IMR-90 (cell line): ENCODE measurements at regions not wholly inside any gene's neighbourhood (a gene's known extent, or its start where the extent isn't known, plus 50 kb on each side); places are given as distances from the start of the nearest gene placed in this dataset.

Experiments used
- ATAC-seq: fragments of 200-7000 bp; cut with Tn5 transposase; 2 replicates; pipeline ENCODE4 v1.9.1; 2020; ENCODE audit warnings: low read depth, mild to moderate bottlenecking, moderate library complexity
- BruUV-seq: library from RNA; stranded (reverse); fragments of 400-500 nt; replicated peaks from 2 replicates; lab custom pipeline; 2021; lab: Mats Ljungman, UMichigan
- CTCF ChIA-PET: fragments of 300-600 bp; formaldehyde crosslinking; extraction: SDS; loops from one replicate; lab custom pipeline; 2021; ENCODE audit warnings: antibody characterized with exemption; lab: Yijun Ruan, JAX
- POLR2A ChIA-PET: fragments of 300-600 bp; sonication (Branson Sonifier 250); formaldehyde crosslinking; loops from one replicate; lab custom pipeline; 2022; ENCODE audit warnings: antibody characterized with exemption; ENCODE audit not compliant: unreplicated experiment; lab: Charles Lee
- DNase-seq: peaks from one replicate; pipeline ENCODE4 v3.0.0; 2013
- H2AFZ ChIP-seq: replicated peaks from 2 replicates; pipeline ENCODE3; 2013; ENCODE audit warnings: low read length, mild to moderate bottlenecking; ENCODE audit not compliant: poor library complexity
- H2AK5ac ChIP-seq: 2 replicates; pipeline ENCODE4 v1.6.1; 2013; ENCODE audit warnings: low read depth, low read length, inconsistent platforms
- H2AK9ac ChIP-seq: replicated peaks from 2 replicates; pipeline ENCODE3; 2013; ENCODE audit warnings: mild to moderate bottlenecking, low read depth, low read length, moderate library complexity; ENCODE audit not compliant: poor library complexity
- H2BK120ac ChIP-seq: 2 replicates; pipeline ENCODE4 v1.6.1; 2013; ENCODE audit warnings: low read depth, low read length, inconsistent platforms
- H2BK15ac ChIP-seq: 3 replicates; pipeline ENCODE4 v1.6.1; 2013; ENCODE audit warnings: low read depth, low read length, inconsistent platforms
- H2BK20ac ChIP-seq: 2 replicates; pipeline ENCODE4 v1.6.1; 2013; ENCODE audit warnings: low read depth, mild to moderate bottlenecking, inconsistent platforms, low read length, moderate library complexity
- H2BK5ac ChIP-seq: 2 replicates; pipeline ENCODE4 v1.6.1; 2013; ENCODE audit warnings: mild to moderate bottlenecking, low read depth, low read length, inconsistent platforms; ENCODE audit not compliant: poor library complexity, severe bottlenecking
- H3K14ac ChIP-seq: replicated peaks from 2 replicates; pipeline ENCODE4 v1.6.1; 2013; ENCODE audit warnings: low read depth, low read length, inconsistent platforms
- H3K18ac ChIP-seq: 2 replicates; pipeline ENCODE4 v1.6.1; 2013; ENCODE audit warnings: low read depth, low read length, control low read depth
- H3K23ac ChIP-seq: 2 replicates; pipeline ENCODE4 v1.6.1; 2013; ENCODE audit warnings: low read depth, low read length, inconsistent platforms
- H3K27ac ChIP-seq: 2 replicates; pipeline ENCODE4 v1.5.1; 2013; ENCODE audit warnings: mild to moderate bottlenecking, control low read depth, low read length; ENCODE audit not compliant: insufficient read depth
- H3K27me3 ChIP-seq: 2 replicates; pipeline ENCODE4 v1.6.1; 2013; ENCODE audit warnings: low read length; ENCODE audit not compliant: control insufficient read depth, insufficient read depth
- H3K36me3 ChIP-seq: 2 replicates; pipeline ENCODE4 v1.6.1; 2013; ENCODE audit warnings: low read length, mixed read lengths; ENCODE audit not compliant: control insufficient read depth, insufficient read depth
- H3K4ac ChIP-seq: 2 replicates; pipeline ENCODE4 v1.6.1; 2013; ENCODE audit warnings: low read depth, low read length, inconsistent platforms
- H3K4me1 ChIP-seq: 2 replicates; pipeline ENCODE4 v1.6.1; 2013; ENCODE audit warnings: low read length, mixed read lengths; ENCODE audit not compliant: control insufficient read depth, insufficient read depth
- H3K4me2 ChIP-seq: 2 replicates; pipeline ENCODE4 v1.6.1; 2013; ENCODE audit warnings: low read depth, mild to moderate bottlenecking, control low read depth, low read length, moderate library complexity
- H3K4me3 ChIP-seq: 2 replicates; pipeline ENCODE4 v1.5.1; 2013; ENCODE audit warnings: low read depth, mild to moderate bottlenecking, control low read depth, low read length, moderate library complexity; ENCODE audit not compliant: insufficient read depth
- H3K56ac ChIP-seq: 2 replicates; pipeline ENCODE4 v1.6.1; 2013; ENCODE audit warnings: low read length, inconsistent platforms; ENCODE audit not compliant: insufficient read depth; ENCODE audit errors: extremely low read depth
- H3K79me1 ChIP-seq, 2 experiments: 2 replicates each; pipeline ENCODE4 v1.6.1; 2013; ENCODE audit warnings: low read length in 2 of 2, inconsistent platforms in 1 of 2, low read depth in 1 of 2
- H3K9ac ChIP-seq: 2 replicates; pipeline ENCODE4 v1.6.1; 2013; ENCODE audit warnings: low read depth, low read length, control low read depth
- H3K9me1 ChIP-seq: 2 replicates; pipeline ENCODE4 v1.6.1; 2013; ENCODE audit warnings: low read length, inconsistent platforms; ENCODE audit not compliant: insufficient read depth
- H3K9me3 ChIP-seq: 2 replicates; pipeline ENCODE4 v1.6.1; 2013; ENCODE audit warnings: low read length; ENCODE audit not compliant: control insufficient read depth, insufficient read depth
- H4K20me1 ChIP-seq: 2 replicates; pipeline ENCODE4 v1.6.1; 2013; ENCODE audit warnings: low read length, inconsistent platforms; ENCODE audit not compliant: insufficient read depth
- H4K5ac ChIP-seq: 2 replicates; pipeline ENCODE4 v1.6.1; 2013; ENCODE audit warnings: mild to moderate bottlenecking, low read depth, low read length, control low read depth
- H4K8ac ChIP-seq, 2 experiments: 2 replicates each; pipeline ENCODE4 v1.6.1; 2013; ENCODE audit warnings: low read depth in 2 of 2, low read length in 2 of 2, control low read depth in 1 of 2, inconsistent platforms in 1 of 2
- H4K91ac ChIP-seq: 2 replicates; pipeline ENCODE4 v1.6.1; 2013; ENCODE audit warnings: low read depth, low read length, inconsistent platforms; ENCODE audit not compliant: insufficient read depth
- FOS ChIP-seq: fragments of 150-350 bp; IDR thresholded peaks from 2 replicates; pipeline ENCODE4 v1.6.1; 2016; ENCODE audit warnings: low read depth, low read length
- POLR2A ChIP-seq: IDR thresholded peaks from 2 replicates; pipeline ENCODE4 v1.6.1; 2012; ENCODE audit warnings: mild to moderate bottlenecking, low read depth, low read length
- SMC3 ChIP-seq: fragments of 150-350 bp; IDR thresholded peaks from 2 replicates; pipeline ENCODE4 v1.6.1; 2016; ENCODE audit warnings: low read depth, mild to moderate bottlenecking, antibody characterized with exemption, low read length, moderate library complexity
- WGBS, 2 experiments: methylation state at CpG; one replicate each; pipeline versions ENCODE4 v1.1.5 to v1.1.7; 2013; ENCODE audit warnings: missing lambda C conversion rate in 2 of 2; ENCODE audit not compliant: insufficient read length in 1 of 2; ENCODE audit errors: extremely low coverage in 2 of 2; 5-methylcytosine and 5-hydroxymethylcytosine counted together
- dilution Hi-C: fragments of 300-500 bp; cut with HindIII; formaldehyde crosslinking; loops from one replicate; pipeline ENCODE4 v1.14.3; 2018; ENCODE audit warnings: low sequenced_read_pairs; ENCODE audit not compliant: unreplicated experiment
- in situ Hi-C: fragments of 300-500 bp; cut with MboI; formaldehyde crosslinking; loops from 3 replicates; pipeline ENCODE4 v1.14.3; 2019; ENCODE audit warnings: low sequenced_read_pairs, inconsistent platforms, mixed read lengths
- intact Hi-C: fragments of 100-400 bp; cut with micrococcal nuclease; formaldehyde crosslinking; loops from 2 replicates; pipeline ENCODE4 v1.10.0; 2022

GRCh38 chr1:221871056-221871455, 129.2 kb upstream of the DUSP10 start:
- no peaks in the 10 kb centered on the region for H3K9me3 ChIP-seq
- peak overlapping the region; percentile 20 to 62 for H4K8ac ChIP-seq
- peak overlapping the region; percentile 96 for H2BK120ac ChIP-seq
- H3K9ac ChIP-seq: no peak overlapping the region
- DNase-seq (no peak), ATAC-seq (no peak)
- no peak overlapping the region for H3K56ac ChIP-seq
- no peak overlapping the region for H2AK9ac ChIP-seq
- CTCF ChIA-PET: interaction anchor here (0.6 kb wide), 1 partner anchor 1114 kb away, joined by 3 read pairs; no protein-coding TSS in a partner anchor
- no TSS peak for BruUV-seq
- dilution Hi-C loops: no loop called here
- no peak for TF ChIP-seq FOS
- no peak for TF ChIP-seq POLR2A
- TF ChIP-seq SMC3: no peak
- peak overlapping the region; percentile 93 for H4K91ac ChIP-seq
- H2BK5ac ChIP-seq: peak overlapping the region; percentile 57
- POLR2A ChIA-PET: no interaction called here
- peaks cover 18% of the 10 kb centered on the region for H3K4me1 ChIP-seq
- H2AK5ac ChIP-seq: peak overlapping the region; percentile 52
- intact Hi-C loops: no loop called here
- no peak overlapping the region for H2AFZ ChIP-seq
- H3K9me1 ChIP-seq: peaks cover 19% of the 10 kb centered on the region
- WGBS, 2 experiments: no CpG with 5 or more reads among the region's 6 CpGs
- no peak overlapping the region for H3K4me2 ChIP-seq
- no peak overlapping the region for H3K23ac ChIP-seq
- H2BK15ac ChIP-seq: peak overlapping the region; percentile 82; the same call in 1 of the 3 replicates
- no peaks in the 10 kb centered on the region for H4K20me1 ChIP-seq
- H3K27me3 ChIP-seq: no peaks in the 10 kb centered on the region
- peak overlapping the region; percentile 44; the same call in 1 of the 2 replicates for H4K5ac ChIP-seq
- H3K4ac ChIP-seq: peak overlapping the region; percentile 85
- in situ Hi-C loops: no loop called here
- peaks cover 0 to 5% of the 10 kb centered on the region in 2 experiments; a peak in 1 of 4 replicates for H3K79me1 ChIP-seq
- no peaks in the 10 kb centered on the region for H3K36me3 ChIP-seq
- no peak overlapping the region for H3K4me3 ChIP-seq
- peak overlapping the region; percentile 97 for H2BK20ac ChIP-seq
- peak overlapping the region; percentile 60 for H3K18ac ChIP-seq
- peak overlapping the region; percentile 78 for H3K14ac ChIP-seq
- no peak overlapping the region for H3K27ac ChIP-seq
